Trophoblast cell (in vitro differentiated cells and primary cell): ENCODE measurements at regions not wholly inside any gene's neighbourhood (a gene's known extent, or its start where the extent isn't known, plus 50 kb on each side); places are given as distances from the start of the nearest gene placed in this dataset.

ENCODE experiments used
- DNase-seq, 2 donors: peaks; one replicate each; pipeline ENCODE4 v3.0.0-alpha.2; 2016
- H2AFZ ChIP-seq: 2 replicates; pipeline ENCODE4 v1.6.1; 2013; ENCODE audit warnings: low read length, moderate library complexity, mild to moderate bottlenecking; ENCODE audit not compliant: insufficient read depth, poor library complexity
- H2AK5ac ChIP-seq: 2 replicates; pipeline ENCODE4 v1.6.1; 2013; ENCODE audit warnings: mild to moderate bottlenecking, low read length
- H2BK120ac ChIP-seq: 2 replicates; pipeline ENCODE4 v1.6.1; 2013; ENCODE audit warnings: low read length, mild to moderate bottlenecking, moderate library complexity; ENCODE audit not compliant: insufficient read depth, poor library complexity
- H2BK12ac ChIP-seq: 2 replicates; pipeline ENCODE4 v1.6.1; 2013; ENCODE audit warnings: mild to moderate bottlenecking, low read length, moderate library complexity
- H2BK5ac ChIP-seq: 2 replicates; pipeline ENCODE4 v1.6.1; 2013; ENCODE audit warnings: low read length, low read depth, moderate library complexity, mild to moderate bottlenecking; ENCODE audit not compliant: poor library complexity
- H3K14ac ChIP-seq: 2 replicates; pipeline ENCODE4 v1.6.1; 2013; ENCODE audit warnings: mild to moderate bottlenecking, low read length
- H3K18ac ChIP-seq: 2 replicates; pipeline ENCODE4 v1.6.1; 2013; ENCODE audit warnings: mild to moderate bottlenecking, low read length
- H3K23ac ChIP-seq: 2 replicates; pipeline ENCODE4 v1.6.1; 2013; ENCODE audit warnings: low read length
- H3K27ac ChIP-seq: 2 replicates; pipeline ENCODE4 v1.5.1; 2013; ENCODE audit warnings: low read depth, mild to moderate bottlenecking, inconsistent platforms, low read length, moderate library complexity
- H3K27me3 ChIP-seq: 2 replicates; pipeline ENCODE4 v1.6.1; 2013; ENCODE audit warnings: inconsistent platforms, mild to moderate bottlenecking, low read length, moderate library complexity; ENCODE audit not compliant: insufficient read depth
- H3K36me3 ChIP-seq, 2 experiments: 1 replicate in 1 of 2; 2 replicates in 1 of 2; pipeline ENCODE4 v1.6.1; 2013; ENCODE audit warnings: low read length in 2 of 2, mild to moderate bottlenecking in 2 of 2, moderate library complexity in 1 of 2; ENCODE audit not compliant: insufficient read depth in 2 of 2, control insufficient read depth in 1 of 2
- H3K4ac ChIP-seq: 2 replicates; pipeline ENCODE4 v1.6.1; 2013; ENCODE audit warnings: low read depth, mild to moderate bottlenecking, low read length, moderate library complexity
- H3K4me1 ChIP-seq, 2 experiments: 1 replicate in 1 of 2; 2 replicates in 1 of 2; pipeline ENCODE4 v1.6.1; 2013; ENCODE audit warnings: low read length in 2 of 2, mild to moderate bottlenecking in 2 of 2, moderate library complexity in 1 of 2; ENCODE audit not compliant: insufficient read depth in 2 of 2, control insufficient read depth in 1 of 2
- H3K4me2 ChIP-seq: 2 replicates; pipeline ENCODE4 v1.6.1; 2013; ENCODE audit warnings: inconsistent platforms, mild to moderate bottlenecking, low read length, moderate library complexity
- H3K4me3 ChIP-seq: 2 replicates; pipeline ENCODE4 v1.5.1; 2013; ENCODE audit warnings: mild to moderate bottlenecking, low read depth, low read length, inconsistent platforms
- H3K79me1 ChIP-seq: one replicate; pipeline ENCODE4 v1.6.1; 2013; ENCODE audit warnings: low read length
- H3K79me2 ChIP-seq: 2 replicates; pipeline ENCODE4 v1.6.1; 2013; ENCODE audit warnings: low read length, mild to moderate bottlenecking; ENCODE audit not compliant: control insufficient read depth, insufficient read depth, poor library complexity
- H3K9ac ChIP-seq: 2 replicates; pipeline ENCODE4 v1.6.1; 2013; ENCODE audit warnings: mild to moderate bottlenecking, low read length
- H3K9me3 ChIP-seq: 2 replicates; pipeline ENCODE4 v1.6.1; 2013; ENCODE audit warnings: low read depth, mild to moderate bottlenecking, control low read depth, inconsistent platforms, low read length; ENCODE audit not compliant: insufficient read depth
- H4K12ac ChIP-seq: 2 replicates; pipeline ENCODE4 v1.6.1; 2013; ENCODE audit warnings: low read depth, mild to moderate bottlenecking, low read length, moderate library complexity
- H4K8ac ChIP-seq: 2 replicates; pipeline ENCODE4 v1.6.1; 2013; ENCODE audit warnings: low read depth, mild to moderate bottlenecking, low read length, moderate library complexity
- H4K91ac ChIP-seq: one replicate; pipeline ENCODE4 v1.6.1; 2013; ENCODE audit warnings: low read depth, mild to moderate bottlenecking, low read length, moderate library complexity
- WGBS: extraction: QIAGEN DNeasy Blood & Tissue Kit; methylation state at CpG from one replicate; pipeline ENCODE4 v1.1.7; 2013; ENCODE audit warnings: missing lambda C conversion rate; ENCODE audit not compliant: insufficient read length, insufficient coverage; ENCODE audit errors: extremely low coverage; 5-methylcytosine and 5-hydroxymethylcytosine counted together

GRCh38 chr12:124442281-124442680 lies 125.1 kb downstream of the NCOR2 start:
- no peak overlapping the region for H4K12ac ChIP-seq
- H3K79me2 ChIP-seq = no peaks in the 10 kb centered on the region
- H3K4ac ChIP-seq = no peak overlapping the region
- no peak overlapping the region for H3K23ac ChIP-seq
- H2AFZ ChIP-seq = no peak overlapping the region
- no peak overlapping the region for H3K4me2 ChIP-seq
- DNase-seq = no peak
- H3K4me3 ChIP-seq = no peak overlapping the region
- peaks cover 3% of the 10 kb centered on the region for H3K9me3 ChIP-seq
- H2AK5ac ChIP-seq = no peak overlapping the region
- no peak overlapping the region for H4K91ac ChIP-seq
- peaks cover 10 to 15% of the 10 kb centered on the region in 2 experiments for H3K4me1 ChIP-seq
- no peak overlapping the region for H3K14ac ChIP-seq
- H3K18ac ChIP-seq = no peak overlapping the region
- no peak overlapping the region for H2BK12ac ChIP-seq
- peaks cover 30 to 39% of the 10 kb centered on the region in 2 experiments for H3K36me3 ChIP-seq
- no peak overlapping the region for H2BK5ac ChIP-seq
- no peak overlapping the region for H4K8ac ChIP-seq
- no CpG with 5 or more reads among the region's 6 CpGs for WGBS
- H3K9ac ChIP-seq = no peak overlapping the region
- no peaks in the 10 kb centered on the region for H3K27me3 ChIP-seq
- peaks cover 2% of the 10 kb centered on the region for H3K79me1 ChIP-seq
- no peak overlapping the region for H2BK120ac ChIP-seq
- H3K27ac ChIP-seq = no peak overlapping the region

GRCh38 chr12:124441443-124442194 lies 125.8 kb downstream of the NCOR2 start:
- no peak overlapping the region for H3K4me3 ChIP-seq
- no peak overlapping the region for H4K91ac ChIP-seq
- H3K9me3 ChIP-seq = peaks cover 3% of the 10 kb centered on the region
- H4K8ac ChIP-seq = no peak overlapping the region
- no peak overlapping the region for H3K27ac ChIP-seq
- no peak overlapping the region for H2AFZ ChIP-seq
- H3K4ac ChIP-seq = no peak overlapping the region
- no peak overlapping the region for H3K18ac ChIP-seq
- peaks cover 2% of the 10 kb centered on the region for H3K79me1 ChIP-seq
- H2BK120ac ChIP-seq = no peak overlapping the region
- H2BK12ac ChIP-seq = no peak overlapping the region
- no peak overlapping the region for H2BK5ac ChIP-seq
- no peak overlapping the region for H3K9ac ChIP-seq
- H3K4me2 ChIP-seq = no peak overlapping the region
- H3K14ac ChIP-seq = no peak overlapping the region
- peaks cover 30 to 42% of the 10 kb centered on the region in 2 experiments for H3K36me3 ChIP-seq
- H3K23ac ChIP-seq = no peak overlapping the region
- H2AK5ac ChIP-seq = no peak overlapping the region
- H3K4me1 ChIP-seq = peaks cover 10 to 15% of the 10 kb centered on the region in 2 experiments
- whole genome bisulfite sequencing = no CpG with 5 or more reads among the region's 18 CpGs
- H3K27me3 ChIP-seq = no peaks in the 10 kb centered on the region
- H4K12ac ChIP-seq = no peak overlapping the region
- DNase-seq = no peak
- H3K79me2 ChIP-seq = no peaks in the 10 kb centered on the region

- H2BK5ac ChIP-seq = no peak overlapping the region
- no peak overlapping the region for H2AFZ ChIP-seq
- WGBS = no CpG with 5 or more reads among the region's 13 CpGs
These were observed 126.5 kb downstream of the NCOR2 start for GRCh38 chr12:124440841-124441381.

GRCh38 chr12:124440031-124440626 lies 127.3 kb downstream of the NCOR2 start:
- peak overlapping the region; percentile 27 for H3K18ac ChIP-seq
- no peaks in the 10 kb centered on the region for H3K79me2 ChIP-seq
- peaks cover 2% of the 10 kb centered on the region for H3K79me1 ChIP-seq
- H3K14ac ChIP-seq = no peak overlapping the region
- no peak overlapping the region for H3K4me2 ChIP-seq
- H2AFZ ChIP-seq = no peak overlapping the region
- no peak overlapping the region for H3K9ac ChIP-seq
- H4K8ac ChIP-seq = no peak overlapping the region
- H3K27me3 ChIP-seq = no peaks in the 10 kb centered on the region
- H4K12ac ChIP-seq = no peak overlapping the region
- H3K4ac ChIP-seq = no peak overlapping the region
- no CpG with 5 or more reads among the region's 13 CpGs for WGBS
- peaks cover 10 to 15% of the 10 kb centered on the region in 2 experiments for H3K4me1 ChIP-seq
- H3K27ac ChIP-seq = no peak overlapping the region
- no peak overlapping the region for H4K91ac ChIP-seq
- no peak overlapping the region for H2BK120ac ChIP-seq
- peaks cover 3% of the 10 kb centered on the region for H3K9me3 ChIP-seq
- no peak overlapping the region for H3K4me3 ChIP-seq
- no peak overlapping the region for H2BK5ac ChIP-seq
- no peak overlapping the region for H3K23ac ChIP-seq
- DNase-seq = no peak
- H3K36me3 ChIP-seq = peaks cover 30 to 38% of the 10 kb centered on the region in 2 experiments
- no peak overlapping the region for H2BK12ac ChIP-seq
- no peak overlapping the region for H2AK5ac ChIP-seq

More at GRCh38 chr12:124440841-124441381, 126.5 kb downstream of the NCOR2 start:
- H3K9ac ChIP-seq = no peak overlapping the region
- H3K4me3 ChIP-seq = no peak overlapping the region
- no peak overlapping the region for H2BK120ac ChIP-seq
- peak; percentile 83 for DNase-seq
- H3K27ac ChIP-seq = peak overlapping the region; percentile 32
- H3K14ac ChIP-seq = no peak overlapping the region
- no peak overlapping the region for H3K4me2 ChIP-seq
- no peaks in the 10 kb centered on the region for H3K79me2 ChIP-seq
- peaks cover 10 to 15% of the 10 kb centered on the region in 2 experiments for H3K4me1 ChIP-seq
- H3K23ac ChIP-seq = no peak overlapping the region
- H3K79me1 ChIP-seq = peaks cover 2% of the 10 kb centered on the region
- H2AK5ac ChIP-seq = no peak overlapping the region
- H2BK12ac ChIP-seq = no peak overlapping the region
- peaks cover 34 to 43% of the 10 kb centered on the region in 2 experiments for H3K36me3 ChIP-seq
- peak overlapping the region; percentile 55 for H4K8ac ChIP-seq
- H3K27me3 ChIP-seq = no peaks in the 10 kb centered on the region
- H3K4ac ChIP-seq = no peak overlapping the region
- H3K9me3 ChIP-seq = peaks cover 3% of the 10 kb centered on the region
- H4K12ac ChIP-seq = no peak overlapping the region
- H4K91ac ChIP-seq = no peak overlapping the region
- no peak overlapping the region for H3K18ac ChIP-seq
